ENCODE measurements at regions not wholly inside any gene's neighbourhood (a gene's known extent, or its start where the extent isn't known, plus 50 kb on each side); places are given as distances from the start of the nearest gene placed in this dataset.

GRCh38 chr1:38126970-38127369 lies 80.4 kb upstream of the POU3F1 start:
- no peak for DNase-seq

GRCh38 chr1:38125837-38126520 lies 79.4 kb upstream of the POU3F1 start:
- DNase-seq = no peak

- no peak for DNase-seq
Measured at GRCh38 chr1:38125016-38125415, 78.4 kb upstream of the POU3F1 start.

- no peak for DNase-seq
Measured at GRCh38 chr1:38123356-38124135, 77.0 kb upstream of the POU3F1 start.

- DNase-seq = no peak
Measured at GRCh38 chr1:38121231-38121680, 74.7 kb upstream of the POU3F1 start.

- no peak for DNase-seq
Measured at GRCh38 chr1:38120552-38121230, 74.1 kb upstream of the POU3F1 start.

GRCh38 chr1:38118976-38119375 lies 72.4 kb upstream of the POU3F1 start:
- no peak for DNase-seq

- DNase-seq = peak; percentile 28
Measured at GRCh38 chr1:38117444-38117887, 70.9 kb upstream of the POU3F1 start.

- DNase-seq = no peak
Measured at GRCh38 chr1:38115682-38116202, 69.1 kb upstream of the POU3F1 start.

GRCh38 chr1:38115226-38115625 lies 68.6 kb upstream of the POU3F1 start:
- DNase-seq = no peak

- no peak for DNase-seq
Measured at GRCh38 chr1:38114241-38115026, 67.8 kb upstream of the POU3F1 start.

- no peak for DNase-seq
Measured at GRCh38 chr1:38113159-38113666, 66.6 kb upstream of the POU3F1 start.

- DNase-seq = no peak
Measured at GRCh38 chr1:38111589-38111988, 65.0 kb upstream of the POU3F1 start.

GRCh38 chr1:38105267-38105666 lies 58.7 kb upstream of the POU3F1 start:
- DNase-seq = no peak

GRCh38 chr1:38102636-38103035 lies 56.0 kb upstream of the POU3F1 start:
- DNase-seq = no peak

GRCh38 chr1:38101037-38101785 lies 54.6 kb upstream of the POU3F1 start:
- DNase-seq = no peak

- no peak for DNase-seq
Measured at GRCh38 chr1:38098101-38098847, 51.7 kb upstream of the POU3F1 start.

GRCh38 chr1:38097284-38097898 lies 50.8 kb upstream of the POU3F1 start:
- DNase-seq = peak; percentile 72

Data from DMS153 (cell line).